HG03135 (cell line): ENCODE measurements at regions not wholly inside any gene's neighbourhood (a gene's known extent, or its start where the extent isn't known, plus 50 kb on each side); places are given as distances from the start of the nearest gene placed in this dataset.
"Not testable (repeated sequence)": the region's sequence is repeated elsewhere in the genome, so short reads cannot be mapped to it uniquely, and the experiment has no call there.

Experiments used
- ATAC-seq: cut with Tn5 transposase; IDR thresholded peaks from one replicate; pipeline ENCODE4 v1.9.1; 2021; ENCODE audit warnings: mild to moderate bottlenecking, moderate library complexity; ENCODE audit not compliant: unreplicated experiment

- no peak for ATAC-seq
Observed at GRCh38 chr5:41995193-41995592, 70.1 kb downstream of the FBXO4 start.

DNA sequence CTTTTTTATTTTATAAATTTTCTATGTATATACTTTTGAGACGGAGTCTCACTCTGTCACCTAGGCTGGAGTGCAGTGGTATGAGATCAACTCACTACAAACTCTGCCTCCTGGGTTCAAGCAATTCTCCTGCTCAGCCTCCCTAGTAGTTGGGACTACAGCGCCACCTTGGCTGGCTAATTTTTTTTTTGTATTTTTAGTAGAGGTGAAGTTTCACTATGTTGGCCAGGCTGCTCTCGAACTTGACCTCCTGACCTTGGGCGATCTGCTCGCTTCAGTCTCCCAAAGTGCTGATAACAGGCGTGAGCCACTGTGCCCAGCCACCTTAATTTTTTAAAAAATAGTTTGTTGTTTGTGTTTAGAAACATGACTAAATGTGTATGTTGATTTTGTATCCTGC, 76.6 kb downstream of the FBXO4 start:
- no peak for ATAC-seq

GRCh38 chr5:42003852-42004251, 78.8 kb downstream of the FBXO4 start:
- not testable (repeated sequence) for ATAC-seq

GRCh38 chr5:42005561-42006153, 80.6 kb downstream of the FBXO4 start:
- ATAC-seq = peak; percentile 77

DNA sequence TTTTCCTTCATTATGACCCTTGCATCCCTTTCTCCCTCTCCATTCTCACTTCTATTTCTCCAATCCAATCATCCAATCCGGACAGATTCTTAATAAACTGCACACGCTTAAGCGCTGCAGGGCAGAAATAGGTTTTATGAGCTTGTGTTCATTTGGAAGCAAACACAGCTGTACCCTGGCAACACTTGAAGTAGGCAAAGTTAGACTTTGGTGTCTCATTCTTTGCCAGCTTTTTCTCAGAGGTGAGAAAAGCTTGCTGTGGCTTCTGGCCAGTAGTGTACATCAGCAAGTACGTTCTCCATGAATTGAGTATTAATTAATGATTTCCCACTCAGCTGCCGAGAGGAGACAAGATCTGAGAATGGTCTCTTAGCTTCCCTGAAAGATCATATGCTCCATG, 88.5 kb downstream of the FBXO4 start:
- ATAC-seq = no peak

DNA sequence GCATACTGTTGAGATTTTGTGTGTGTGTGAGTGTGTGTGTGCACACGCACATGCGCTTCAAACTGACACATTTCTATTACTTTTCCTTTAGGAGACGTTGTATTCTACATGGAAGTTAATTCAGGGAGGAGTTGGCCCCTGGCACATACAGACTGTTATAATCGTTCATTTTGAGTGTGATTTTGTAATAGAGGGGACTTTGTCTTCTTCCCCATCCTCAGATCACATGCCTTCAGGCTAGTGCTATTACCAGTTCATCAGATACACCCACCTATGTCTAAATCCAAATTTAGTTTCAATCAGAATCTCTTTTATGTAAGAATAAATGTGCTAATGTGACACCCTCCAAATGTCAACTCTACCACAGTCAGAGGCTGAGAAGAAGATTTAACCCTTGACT, 90.2 kb downstream of the FBXO4 start:
- ATAC-seq = no peak

GRCh38 chr5:42015681-42016080, 90.6 kb downstream of the FBXO4 start:
- ATAC-seq = no peak

DNA sequence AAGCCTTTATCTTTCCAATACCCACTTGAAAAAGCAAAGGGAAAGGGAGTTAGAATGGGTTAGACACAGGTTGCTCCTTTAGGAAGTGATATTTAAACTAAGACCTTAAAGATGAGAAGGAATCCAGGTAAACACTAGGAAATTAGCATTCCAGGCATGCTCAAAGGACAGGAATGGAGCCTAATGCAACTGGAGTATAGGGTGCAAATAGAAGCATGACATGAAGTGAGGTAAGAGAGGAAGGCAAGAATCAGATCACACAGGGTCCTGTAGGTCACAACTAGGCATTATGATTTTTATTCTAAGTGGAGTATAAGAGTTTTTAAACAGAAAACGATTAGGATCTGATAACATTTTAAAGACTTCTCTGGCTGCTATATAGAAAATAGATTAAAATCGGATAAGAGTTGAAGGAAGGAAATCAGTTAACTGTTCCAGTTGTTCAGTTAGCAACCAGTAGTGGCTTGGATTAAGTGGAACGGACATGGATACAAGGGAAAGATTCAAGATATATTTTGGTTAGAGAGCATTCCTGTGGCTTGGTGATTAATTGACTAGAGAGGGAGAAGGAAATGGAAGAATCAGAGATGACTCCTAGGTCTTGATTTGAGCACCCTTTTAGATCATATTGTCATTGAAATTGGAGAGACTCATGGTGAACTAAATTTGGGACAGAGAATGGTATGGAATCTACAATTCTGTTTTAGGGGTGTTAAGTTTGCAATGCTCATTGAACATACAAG, 95.9 kb downstream of the FBXO4 start:
- ATAC-seq = no peak

DNA sequence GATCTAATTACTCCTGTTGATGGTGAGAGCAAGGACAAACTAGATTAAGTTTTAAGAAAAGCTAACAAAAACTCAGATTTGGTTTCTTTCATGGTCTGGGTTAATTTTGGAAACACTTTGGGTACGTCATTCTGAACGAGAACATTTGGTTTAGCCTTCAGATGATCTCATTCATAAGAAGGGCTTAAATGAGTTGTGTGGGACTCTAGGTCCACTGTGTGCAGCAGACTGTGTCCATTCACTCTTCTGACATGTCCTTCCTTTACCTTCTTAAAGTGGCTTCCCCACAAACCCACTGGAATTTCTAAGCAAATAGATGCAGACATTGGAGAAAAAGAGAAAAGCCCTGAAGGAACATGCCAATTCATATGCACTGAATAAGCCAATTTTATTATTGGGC, 96.8 kb downstream of the FBXO4 start:
- ATAC-seq = no peak

DNA sequence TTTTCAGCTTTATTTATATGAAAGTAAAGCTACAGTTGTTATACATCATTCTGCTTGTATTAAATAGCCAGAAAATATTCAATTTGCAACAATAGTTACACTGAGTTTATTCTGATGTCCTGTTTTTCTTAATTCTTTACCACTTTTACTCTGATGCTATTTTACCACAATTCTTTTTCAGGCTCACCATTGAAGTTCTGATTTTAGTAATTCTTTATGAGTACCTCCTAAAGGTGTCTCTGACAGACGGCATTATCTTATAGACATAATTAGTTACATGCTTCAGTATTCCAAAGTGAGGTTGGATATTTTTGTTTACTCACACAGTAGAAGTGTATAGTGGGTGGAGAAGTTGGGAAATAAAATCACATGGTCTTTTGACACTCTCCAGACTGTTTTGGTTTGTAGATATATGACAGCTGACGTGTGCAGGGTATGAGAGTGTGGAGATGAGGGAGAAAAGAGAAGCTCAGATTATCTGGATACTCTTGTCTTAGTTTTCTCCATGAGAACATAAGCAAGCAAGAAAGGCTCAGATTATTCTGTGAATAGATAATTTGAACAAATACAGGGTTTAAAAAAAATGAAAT, 97.4 kb downstream of the FBXO4 start:
- no peak for ATAC-seq

DNA sequence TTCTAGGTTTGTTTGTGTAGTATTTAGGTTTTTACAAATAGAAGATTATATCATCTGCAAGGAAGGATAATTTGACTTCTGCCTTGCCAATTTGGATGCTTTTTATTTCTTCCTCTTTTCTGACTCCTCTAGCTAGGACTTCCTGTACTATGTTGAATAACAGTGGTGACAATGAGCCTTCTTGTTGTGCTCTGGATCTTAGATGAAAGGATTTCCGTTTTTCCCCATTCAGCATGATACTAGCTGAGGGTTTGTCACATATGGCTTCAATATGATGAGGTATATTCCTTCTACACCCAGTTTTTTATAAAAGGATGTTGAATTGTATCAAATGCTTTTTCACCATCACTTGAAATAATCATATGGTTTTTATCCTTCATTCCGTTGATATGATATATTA, 101.4 kb downstream of the FBXO4 start:
- ATAC-seq = no peak

DNA sequence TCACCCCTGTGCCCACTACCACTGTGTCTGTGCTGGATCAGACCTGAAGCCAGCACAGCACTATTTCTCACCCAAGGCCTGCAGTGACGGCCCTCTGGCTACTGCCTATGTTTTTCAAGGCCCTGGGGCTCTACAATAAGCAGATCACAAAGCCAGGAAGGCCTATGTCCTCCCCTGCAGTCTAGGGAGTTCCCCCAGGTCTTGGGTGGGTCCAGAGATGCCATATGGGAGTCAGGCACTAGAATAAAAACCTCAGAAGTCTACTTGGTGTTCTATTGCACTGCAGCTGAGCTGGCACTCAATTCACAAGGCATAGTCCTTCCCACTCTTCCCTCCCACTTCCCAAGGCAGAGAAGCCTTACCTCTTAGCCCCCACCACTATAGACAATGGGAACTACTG, 107.1 kb downstream of the FBXO4 start:
- ATAC-seq = no peak

DNA sequence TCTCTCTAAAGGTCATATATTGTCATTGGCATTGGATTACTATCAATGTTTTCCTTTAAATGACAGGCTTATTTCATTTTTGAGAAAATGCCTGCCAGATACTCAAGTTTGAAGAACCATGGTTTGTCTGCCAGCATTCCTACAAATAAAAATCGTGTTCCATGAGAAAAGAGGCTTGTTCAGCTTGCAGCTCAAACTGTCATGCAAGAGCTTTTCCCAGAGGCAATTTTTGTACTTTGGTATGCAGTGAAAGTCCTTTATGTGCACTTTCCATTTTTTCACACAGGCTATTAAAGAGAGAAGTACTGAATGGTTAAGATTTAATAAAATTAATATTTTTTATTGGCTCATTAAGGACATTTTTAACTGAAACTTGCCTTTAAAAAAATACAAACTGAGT, 110.4 kb downstream of the FBXO4 start:
- ATAC-seq = no peak

DNA sequence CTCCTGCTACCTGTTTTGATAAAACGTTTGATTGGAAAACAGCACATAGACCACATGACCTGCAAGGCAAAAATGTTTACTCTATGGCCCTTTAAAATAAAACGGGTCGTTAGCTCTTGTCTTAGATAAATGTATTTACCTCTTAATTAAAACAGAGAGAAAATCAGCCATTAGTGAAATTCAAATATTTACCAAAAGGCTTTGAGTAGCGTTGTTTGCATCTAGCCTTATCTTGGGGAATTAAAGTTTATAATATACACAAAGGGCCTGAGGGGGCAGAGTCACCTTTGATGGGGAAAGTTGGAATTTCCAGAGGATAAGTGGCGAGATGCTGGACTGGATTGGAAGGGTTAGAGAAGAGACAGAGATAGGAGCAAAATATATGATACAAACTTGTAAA, 111.3 kb downstream of the FBXO4 start:
- no peak for ATAC-seq

GRCh38 chr5:42037379-42037932, 112.4 kb downstream of the FBXO4 start:
- ATAC-seq = no peak

GRCh38 chr5:42043400-42043799, 118.3 kb downstream of the FBXO4 start:
- no peak for ATAC-seq

DNA sequence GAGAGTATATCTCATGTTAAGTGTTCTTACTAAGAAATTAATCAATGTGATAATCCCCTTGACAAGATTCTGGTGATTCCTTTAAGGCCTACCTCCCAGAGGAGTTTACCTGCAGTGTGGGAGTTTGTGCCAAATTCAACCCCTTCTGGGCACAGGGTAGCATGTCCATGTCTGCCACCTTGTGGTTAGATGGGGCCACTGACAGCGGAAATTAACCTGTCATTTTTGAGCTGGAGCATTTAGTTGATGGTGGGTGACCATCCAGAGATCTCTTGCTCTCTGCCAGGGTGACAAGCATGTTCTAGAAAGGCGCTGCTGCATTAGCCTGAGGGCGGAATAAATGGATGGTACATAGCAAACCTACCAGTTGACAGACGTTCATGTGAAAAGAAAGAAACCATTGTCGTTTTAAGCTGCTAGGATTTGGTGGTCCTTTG, 132.2 kb downstream of the FBXO4 start:
- ATAC-seq = peak; percentile 93

DNA sequence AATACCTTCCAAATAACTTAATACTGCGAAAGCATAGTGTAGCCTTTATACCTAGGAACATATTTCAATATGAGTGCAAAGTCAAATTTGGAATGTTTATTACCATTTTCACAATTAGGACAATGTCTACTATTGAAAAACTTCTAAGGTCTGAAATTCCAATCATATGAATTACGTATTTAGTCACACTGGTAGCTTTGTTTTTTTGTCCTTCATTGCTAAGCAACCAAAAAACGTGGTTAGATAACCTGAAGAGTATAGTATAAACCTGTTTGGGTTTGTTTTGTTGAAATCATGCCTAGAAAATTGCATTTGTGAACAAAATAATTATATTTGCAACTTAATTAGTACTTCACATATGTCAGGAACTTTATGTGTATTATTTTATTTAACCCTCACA, 134.2 kb downstream of the FBXO4 start:
- no peak for ATAC-seq

DNA sequence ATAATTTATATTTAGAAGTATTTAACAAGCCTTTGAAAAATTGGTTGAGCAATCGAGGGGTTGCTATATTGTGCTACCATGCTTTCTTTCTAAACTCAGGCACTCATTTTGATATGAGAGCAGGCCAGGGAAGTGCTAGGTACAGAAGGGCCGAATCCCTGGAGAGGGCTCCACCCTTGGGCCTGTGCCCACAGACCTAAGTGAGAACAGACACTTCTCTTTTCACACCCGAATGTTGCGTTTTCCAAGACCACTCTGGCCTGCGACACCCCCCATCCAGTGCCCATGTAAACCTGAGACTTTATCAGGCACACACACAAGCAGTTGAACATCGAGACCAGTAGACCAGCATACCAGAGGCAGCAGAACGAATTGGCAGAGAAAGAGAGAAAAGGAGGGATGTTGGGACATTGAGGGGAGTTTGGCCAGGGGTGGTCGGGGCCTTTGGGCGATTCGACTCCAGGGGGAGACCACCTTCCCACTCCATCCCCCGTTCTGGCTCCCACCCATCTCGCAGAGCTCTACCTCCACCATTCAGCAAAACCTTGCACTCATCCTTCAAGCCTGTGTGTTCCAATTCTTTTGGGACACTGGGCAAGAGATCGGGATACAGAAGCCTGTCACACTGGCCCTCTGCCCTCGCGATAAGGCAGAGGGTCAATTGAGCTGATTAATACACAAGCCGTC, 134.8 kb downstream of the FBXO4 start:
- ATAC-seq = no peak

GRCh38 chr5:42061121-42061520, 136.0 kb downstream of the FBXO4 start:
- ATAC-seq = no peak

- no peak for ATAC-seq
Observed at GRCh38 chr5:42064821-42065220, 139.7 kb downstream of the FBXO4 start.

GRCh38 chr5:42066131-42066530, 141.1 kb downstream of the FBXO4 start:
- no peak for ATAC-seq
